ENCODE measurements at regions not wholly inside any gene's neighbourhood (a gene's known extent, or its start where the extent isn't known, plus 50 kb on each side); places are given as distances from the start of the nearest gene placed in this dataset.

GRCh38 chr6:88520445-88520844 is 354.3 kb upstream of the CNR1 start:
- no peak for TF ChIP-seq CTCF (IDR thresholded peaks at IDR 0.05 in 2 of 3, conservative IDR thresholded peaks at IDR 0.05 in 1 of 3; ENCODE audit: control insufficient read depth in 2 of 3, extremely low read depth in 1 of 3, insufficient read depth in 1 of 3, low read depth in 3 of 3, low read length in 3 of 3)
- TF ChIP-seq ATF2 (IDR thresholded peaks at IDR 0.05; ENCODE audit: low read length), result no peak
- TF ChIP-seq SP1 (IDR thresholded peaks at IDR 0.05; ENCODE audit: low read depth, low read length), result no peak
- no peak for TF ChIP-seq BRCA1 (IDR thresholded peaks at IDR 0.05; ENCODE audit: low read depth, low read length)
- no peak for TF ChIP-seq JUND (IDR thresholded peaks at IDR 0.05; ENCODE audit: low read depth, low read length)
